Mucosa of descending colon (tissue), 3 donors: ENCODE measurements at regions not wholly inside any gene's neighbourhood (a gene's known extent, or its start where the extent isn't known, plus 50 kb on each side); places are given as distances from the start of the nearest gene placed in this dataset.

Experiments
- ATAC-seq: fragments of 200-7000 bp; cut with Tn5 transposase; one replicate; pipeline ENCODE4 v1.9.1; 2020; ENCODE audit warnings: mild to moderate bottlenecking, moderate library complexity
- DNase-seq, 3 donors: peaks; one replicate each; pipeline ENCODE4 v3.0.0-alpha.2; 2020
- H3K36me3 ChIP-seq: fragments of 200-600 bp; one replicate; pipeline ENCODE4 v1.8.0; 2021; ENCODE audit warnings: low read depth, mild to moderate bottlenecking
- H3K4me1 ChIP-seq: fragments of 200-600 bp; one replicate; pipeline ENCODE4 v1.8.0; 2021; ENCODE audit warnings: low read depth, mild to moderate bottlenecking
- H3K4me3 ChIP-seq: fragments of 200-600 bp; one replicate; pipeline ENCODE4 v1.8.0; 2021; ENCODE audit warnings: mild to moderate bottlenecking
- H3K9me3 ChIP-seq: fragments of 200-600 bp; one replicate; pipeline ENCODE4 v1.8.0; 2021; ENCODE audit warnings: mild to moderate bottlenecking
- intact Hi-C, 2 donors: fragments of 100-400 bp; cut with DNase I in 1 of 2; cut with micrococcal nuclease in 1 of 2; formaldehyde crosslinking; loops; one replicate each; pipeline versions ENCODE4 v1.11.0 to v1.11.1; 2022; cut with DNase I, micrococcal nuclease
- TF ChIP-seq, protein P1 (sequence below): fragments of 200-600 bp; IDR thresholded peaks from one replicate; pipeline ENCODE4 v1.8.0; 2022; ENCODE audit warnings: antibody characterized with exemption, mild to moderate bottlenecking
- donor health status: DM: no; HTN: no; CAD: no; lungs with moderate emphysema.
- donor health status: DM: no; HTN: no; CAD: no.
- donor health status: DM: no; HTN: yes; CAD: no.

DNA sequence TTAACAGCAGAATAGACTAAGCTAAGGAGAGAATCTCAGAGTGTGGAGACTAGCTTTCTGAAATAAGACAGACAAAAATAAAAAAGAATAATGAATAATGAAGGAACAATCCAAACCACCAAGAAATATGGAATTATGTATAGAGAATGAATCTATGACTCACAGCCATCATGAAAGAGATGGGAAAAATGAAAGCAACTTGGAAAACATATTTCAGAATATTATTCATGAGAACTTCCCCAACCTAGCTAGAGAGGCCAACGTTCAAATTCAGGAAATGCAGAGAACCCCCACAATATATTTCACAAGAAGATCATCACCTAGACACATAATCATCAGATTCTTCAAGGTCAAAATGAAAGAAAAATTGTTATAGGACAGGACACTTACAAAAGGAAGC, 349.0 kb upstream of the MPDZ start:
- DNase-seq = no peak
- intact Hi-C loops = no loop called here
- ATAC-seq = no peak

DNA sequence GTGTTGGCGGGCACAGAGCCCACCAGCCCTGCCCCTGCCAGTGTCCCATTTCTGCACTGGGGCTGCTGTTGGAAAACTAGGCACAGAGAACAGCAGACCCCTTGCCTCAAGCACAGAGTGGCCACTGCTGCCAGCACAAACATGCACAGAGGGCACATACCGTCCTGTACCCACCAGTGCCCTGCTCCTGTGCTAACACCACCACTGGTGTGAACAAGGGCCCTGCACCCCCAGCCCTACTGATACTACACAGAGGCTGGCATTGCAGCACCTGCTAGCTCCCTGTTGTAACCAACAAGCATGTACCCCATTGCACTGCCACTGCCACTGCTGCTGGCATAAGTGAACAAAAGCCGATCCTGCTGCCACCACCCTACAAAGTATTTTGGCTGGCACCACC, 348.0 kb upstream of the MPDZ start:
- no peaks in the 10 kb centered on the region for H3K36me3 ChIP-seq
- H3K4me1 ChIP-seq = no peaks in the 10 kb centered on the region
- TF ChIP-seq, protein P1, sequence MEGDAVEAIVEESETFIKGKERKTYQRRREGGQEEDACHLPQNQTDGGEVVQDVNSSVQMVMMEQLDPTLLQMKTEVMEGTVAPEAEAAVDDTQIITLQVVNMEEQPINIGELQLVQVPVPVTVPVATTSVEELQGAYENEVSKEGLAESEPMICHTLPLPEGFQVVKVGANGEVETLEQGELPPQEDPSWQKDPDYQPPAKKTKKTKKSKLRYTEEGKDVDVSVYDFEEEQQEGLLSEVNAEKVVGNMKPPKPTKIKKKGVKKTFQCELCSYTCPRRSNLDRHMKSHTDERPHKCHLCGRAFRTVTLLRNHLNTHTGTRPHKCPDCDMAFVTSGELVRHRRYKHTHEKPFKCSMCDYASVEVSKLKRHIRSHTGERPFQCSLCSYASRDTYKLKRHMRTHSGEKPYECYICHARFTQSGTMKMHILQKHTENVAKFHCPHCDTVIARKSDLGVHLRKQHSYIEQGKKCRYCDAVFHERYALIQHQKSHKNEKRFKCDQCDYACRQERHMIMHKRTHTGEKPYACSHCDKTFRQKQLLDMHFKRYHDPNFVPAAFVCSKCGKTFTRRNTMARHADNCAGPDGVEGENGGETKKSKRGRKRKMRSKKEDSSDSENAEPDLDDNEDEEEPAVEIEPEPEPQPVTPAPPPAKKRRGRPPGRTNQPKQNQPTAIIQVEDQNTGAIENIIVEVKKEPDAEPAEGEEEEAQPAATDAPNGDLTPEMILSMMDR = no peak
- DNase-seq (no peak), ATAC-seq (no peak)
- no peaks in the 10 kb centered on the region for H3K9me3 ChIP-seq
- H3K4me3 ChIP-seq = no peak overlapping the region
- intact Hi-C loops = no loop called here

More for the DNA sequence above, 349.0 kb upstream of the MPDZ start:
- TF ChIP-seq, protein P1 = no peak
- no peaks in the 10 kb centered on the region for H3K9me3 ChIP-seq
- no peak overlapping the region for H3K4me3 ChIP-seq
- no peaks in the 10 kb centered on the region for H3K36me3 ChIP-seq
- H3K4me1 ChIP-seq = no peaks in the 10 kb centered on the region

DNA sequence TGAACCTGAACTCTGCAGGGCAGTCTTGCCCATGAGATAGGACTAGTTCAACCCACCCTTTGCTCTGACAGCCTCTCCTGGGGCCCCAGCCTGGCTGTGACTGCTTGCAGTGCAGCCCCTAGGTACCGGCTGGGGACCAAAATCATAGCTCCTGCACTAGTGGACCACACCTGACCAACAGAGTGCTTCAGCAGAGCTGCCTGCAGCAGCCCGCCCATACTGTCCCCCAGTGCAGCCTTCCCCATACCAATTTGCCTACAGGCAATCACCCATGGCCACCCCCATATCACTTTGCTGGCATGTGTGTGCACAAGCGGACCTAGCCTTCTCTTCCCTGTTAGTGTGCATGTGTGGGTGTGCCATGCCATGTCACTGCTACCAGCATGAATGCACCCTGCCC, 347.6 kb upstream of the MPDZ start:
- no peaks in the 10 kb centered on the region for H3K9me3 ChIP-seq
- TF ChIP-seq, protein P1 = no peak
- DNase-seq (no peak), ATAC-seq (no peak)
- H3K4me3 ChIP-seq = no peak overlapping the region
- intact Hi-C loops = no loop called here
- no peaks in the 10 kb centered on the region for H3K4me1 ChIP-seq
- H3K36me3 ChIP-seq = no peaks in the 10 kb centered on the region

DNA sequence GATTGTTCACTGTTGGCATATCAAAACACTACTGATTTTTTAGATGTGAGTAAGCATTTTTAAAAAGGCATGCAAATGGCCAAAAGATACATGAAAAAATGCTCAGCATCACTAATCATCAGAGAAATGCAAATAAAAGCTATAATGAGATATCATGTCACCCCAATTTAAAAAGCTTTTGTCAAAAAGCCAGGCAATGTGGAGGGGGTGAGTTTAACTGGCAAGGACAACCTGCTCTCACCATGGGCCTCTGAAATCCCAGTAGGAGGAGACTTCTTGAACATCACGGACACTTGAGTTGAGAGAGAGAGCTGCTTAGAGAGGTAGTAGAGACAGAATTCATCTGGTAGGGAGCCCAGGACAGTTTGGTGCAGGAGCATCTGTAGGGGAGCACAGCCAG, 347.1 kb upstream of the MPDZ start:
- TF ChIP-seq, protein P1 = no peak
- Histone ChIP-seq H3K36me3 (no peaks in the 10 kb centered on the region), H3K4me1 (no peaks in the 10 kb centered on the region), H3K9me3 (no peaks in the 10 kb centered on the region), H3K4me3 (no peak overlapping the region)
- intact Hi-C loops = no loop called here
- ATAC-seq (no peak), DNase-seq (no peak)

DNA sequence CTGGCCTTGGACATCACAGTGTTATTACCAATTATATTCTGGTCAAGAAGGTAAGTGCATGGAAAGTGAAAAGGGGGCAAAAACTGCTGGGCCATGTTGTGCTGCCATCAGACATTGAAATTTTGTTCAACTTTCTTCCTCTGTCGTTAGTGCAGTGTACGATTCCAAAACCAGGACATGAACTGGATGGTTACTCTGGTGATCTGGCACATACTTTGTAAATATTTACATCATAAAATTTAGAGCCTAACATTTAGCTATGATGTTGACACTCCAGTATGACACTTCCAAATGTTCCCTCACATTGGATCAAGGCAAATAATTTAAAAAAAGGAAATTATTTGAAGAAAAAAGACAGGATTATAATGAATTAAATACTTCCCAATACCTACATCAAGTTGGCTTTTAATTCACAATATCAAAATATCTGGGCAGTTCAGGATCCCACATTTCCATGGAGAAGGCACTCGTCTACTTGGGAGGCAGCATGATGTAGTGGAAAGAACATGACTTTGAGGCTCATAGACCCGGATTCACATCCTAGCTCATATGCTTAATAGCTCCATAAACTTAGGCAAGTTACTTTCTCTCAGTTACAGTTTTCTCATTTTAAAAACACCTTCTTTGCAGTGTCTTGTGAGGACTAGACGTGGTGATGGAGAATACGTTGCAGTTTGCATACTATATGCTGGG, 342.5 kb upstream of the MPDZ start:
- Histone ChIP-seq H3K36me3 (no peaks in the 10 kb centered on the region), H3K4me1 (no peaks in the 10 kb centered on the region), H3K4me3 (no peak overlapping the region), H3K9me3 (no peaks in the 10 kb centered on the region)
- TF ChIP-seq, protein P1 = no peak
- DNase-seq (no peak), ATAC-seq (no peak)
- intact Hi-C loops = no loop called here
